Memory B cell (primary cell): ENCODE measurements at regions not wholly inside any gene's neighbourhood (a gene's known extent, or its start where the extent isn't known, plus 50 kb on each side); places are given as distances from the start of the nearest gene placed in this dataset.
A peak's percentile ranks its signal among the peaks of the same experiment; 100 is the strongest.

Experiments used
- ATAC-seq: fragments of 150-1000 bp; cut with Tn5 transposase; 2 replicates; pipeline ENCODE4 v1.10.0; 2021; ENCODE audit warnings: low read depth, mild to moderate bottlenecking, moderate library complexity
- DNase-seq, 2 donors: peaks; one replicate each; pipeline ENCODE4 v3.0.0; 2022; ENCODE audit warnings: low spot score in 2 of 2
- H3K27ac Mint-ChIP-seq: one replicate; pipeline ENCODE4 v1.8.0; 2022; ENCODE audit warnings: mild to moderate bottlenecking, moderate library complexity, mixed read lengths
- H3K27me3 Mint-ChIP-seq: one replicate; pipeline ENCODE4 v1.8.0; 2022; ENCODE audit warnings: mixed read lengths
- H3K36me3 Mint-ChIP-seq: one replicate; pipeline ENCODE4 v1.8.0; 2022; ENCODE audit warnings: mild to moderate bottlenecking, mixed read lengths
- H3K4me1 Mint-ChIP-seq: one replicate; pipeline ENCODE4 v1.8.0; 2022; ENCODE audit warnings: mixed read lengths
- H3K4me3 Mint-ChIP-seq: one replicate; pipeline ENCODE4 v1.8.0; 2022; ENCODE audit warnings: mild to moderate bottlenecking, moderate library complexity, mixed read lengths
- H3K9me3 Mint-ChIP-seq: one replicate; pipeline ENCODE4 v1.8.0; 2022; ENCODE audit warnings: mixed read lengths

- Mint-ChIP-seq H3K4me1 (peaks cover 17% of the 10 kb centered on the region), H3K27ac (peak overlapping the region; percentile 88), H3K36me3 (no peaks in the 10 kb centered on the region), H3K27me3 (no peaks in the 10 kb centered on the region), H3K9me3 (peaks cover 2% of the 10 kb centered on the region), H3K4me3 (peak overlapping the region; percentile 12)
- DNase-seq (peak; percentile 44 to 74), ATAC-seq (peak; percentile 96)
Measured at GRCh38 chr1:193479187-193479586, 292.8 kb upstream of the B3GALT2 start.

GRCh38 chr1:193476748-193477147 lies 290.3 kb upstream of the B3GALT2 start:
- Mint-ChIP-seq H3K9me3 (peaks cover 5% of the 10 kb centered on the region), H3K4me1 (peaks cover 23% of the 10 kb centered on the region), H3K36me3 (no peaks in the 10 kb centered on the region)

GRCh38 chr1:193473932-193474331 lies 287.5 kb upstream of the B3GALT2 start:
- Mint-ChIP-seq H3K4me3 (no peak overlapping the region), H3K4me1 (peaks cover 13% of the 10 kb centered on the region), H3K9me3 (peaks cover 5% of the 10 kb centered on the region), H3K36me3 (no peaks in the 10 kb centered on the region), H3K27ac (no peak overlapping the region), H3K27me3 (no peaks in the 10 kb centered on the region)
- no peak for DNase-seq
- ATAC-seq = no peak

More at GRCh38 chr1:193476748-193477147, 290.3 kb upstream of the B3GALT2 start:
- DNase-seq (no peak), ATAC-seq (no peak)
- Mint-ChIP-seq H3K27me3 (no peaks in the 10 kb centered on the region), H3K4me3 (no peak overlapping the region), H3K27ac (no peak overlapping the region)

GRCh38 chr1:193472838-193473398 lies 286.5 kb upstream of the B3GALT2 start:
- Mint-ChIP-seq H3K4me3 (no peak overlapping the region), H3K36me3 (no peaks in the 10 kb centered on the region), H3K27me3 (no peaks in the 10 kb centered on the region), H3K4me1 (peaks cover 12% of the 10 kb centered on the region), H3K9me3 (peaks cover 5% of the 10 kb centered on the region), H3K27ac (no peak overlapping the region)
- DNase-seq (no peak), ATAC-seq (no peak)

GRCh38 chr1:193472430-193472829 lies 286.0 kb upstream of the B3GALT2 start:
- ATAC-seq (no peak), DNase-seq (no peak)
- Mint-ChIP-seq H3K4me3 (no peak overlapping the region), H3K27ac (no peak overlapping the region), H3K4me1 (peaks cover 12% of the 10 kb centered on the region), H3K36me3 (no peaks in the 10 kb centered on the region), H3K27me3 (no peaks in the 10 kb centered on the region), H3K9me3 (peaks cover 5% of the 10 kb centered on the region)

- H3K9me3 Mint-ChIP-seq = peaks cover 5% of the 10 kb centered on the region
- H3K4me3 Mint-ChIP-seq = no peak overlapping the region
- H3K27me3 Mint-ChIP-seq = no peaks in the 10 kb centered on the region
- ATAC-seq = no peak
- DNase-seq = no peak
- H3K27ac Mint-ChIP-seq = no peak overlapping the region
- H3K4me1 Mint-ChIP-seq = peaks cover 12% of the 10 kb centered on the region
- no peaks in the 10 kb centered on the region for H3K36me3 Mint-ChIP-seq
Measured at GRCh38 chr1:193471981-193472380, 285.6 kb upstream of the B3GALT2 start.

GRCh38 chr1:193463326-193463932 lies 277.0 kb upstream of the B3GALT2 start:
- Mint-ChIP-seq H3K9me3 (peaks cover 1% of the 10 kb centered on the region), H3K36me3 (no peaks in the 10 kb centered on the region)
- DNase-seq = no peak

GRCh38 chr1:193462629-193463320 lies 276.4 kb upstream of the B3GALT2 start:
- DNase-seq (no peak), ATAC-seq (peak; percentile 89)
- Mint-ChIP-seq H3K9me3 (peaks cover 1% of the 10 kb centered on the region), H3K4me3 (peak overlapping the region; percentile 52), H3K36me3 (no peaks in the 10 kb centered on the region), H3K4me1 (peaks cover 5% of the 10 kb centered on the region), H3K27ac (no peak overlapping the region), H3K27me3 (peaks cover 6% of the 10 kb centered on the region)

More at GRCh38 chr1:193463326-193463932, 277.0 kb upstream of the B3GALT2 start:
- Mint-ChIP-seq H3K27me3 (peaks cover 6% of the 10 kb centered on the region), H3K4me1 (peaks cover 5% of the 10 kb centered on the region), H3K27ac (no peak overlapping the region), H3K4me3 (no peak overlapping the region)
- ATAC-seq = no peak

GRCh38 chr1:193458628-193459027 lies 272.2 kb upstream of the B3GALT2 start:
- DNase-seq (no peak), ATAC-seq (no peak)
- Mint-ChIP-seq H3K27ac (no peak overlapping the region), H3K4me1 (peaks cover 5% of the 10 kb centered on the region), H3K4me3 (no peak overlapping the region), H3K9me3 (peaks cover 1% of the 10 kb centered on the region), H3K36me3 (no peaks in the 10 kb centered on the region), H3K27me3 (peaks cover 6% of the 10 kb centered on the region)

GRCh38 chr1:193457676-193458075 lies 271.3 kb upstream of the B3GALT2 start:
- H3K9me3 Mint-ChIP-seq = peaks cover 1% of the 10 kb centered on the region
- ATAC-seq (no peak), DNase-seq (no peak)
- peaks cover 6% of the 10 kb centered on the region for H3K27me3 Mint-ChIP-seq
- H3K4me1 Mint-ChIP-seq = peaks cover 5% of the 10 kb centered on the region
- no peaks in the 10 kb centered on the region for H3K36me3 Mint-ChIP-seq
- H3K27ac Mint-ChIP-seq = no peak overlapping the region
- no peak overlapping the region for H3K4me3 Mint-ChIP-seq

- no peaks in the 10 kb centered on the region for H3K36me3 Mint-ChIP-seq
- H3K27ac Mint-ChIP-seq = no peak overlapping the region
- ATAC-seq (no peak), DNase-seq (no peak)
- H3K27me3 Mint-ChIP-seq = peaks cover 6% of the 10 kb centered on the region
- H3K9me3 Mint-ChIP-seq = peaks cover 1% of the 10 kb centered on the region
- H3K4me3 Mint-ChIP-seq = no peak overlapping the region
- H3K4me1 Mint-ChIP-seq = peaks cover 5% of the 10 kb centered on the region
Measured at GRCh38 chr1:193456811-193457280, 270.4 kb upstream of the B3GALT2 start.

GRCh38 chr1:193451606-193452005 lies 265.2 kb upstream of the B3GALT2 start:
- H3K36me3 Mint-ChIP-seq = no peaks in the 10 kb centered on the region
- no peak overlapping the region for H3K27ac Mint-ChIP-seq
- DNase-seq (no peak), ATAC-seq (no peak)
- no peaks in the 10 kb centered on the region for H3K27me3 Mint-ChIP-seq
- H3K4me3 Mint-ChIP-seq = no peak overlapping the region
- H3K4me1 Mint-ChIP-seq = peaks cover 8% of the 10 kb centered on the region
- H3K9me3 Mint-ChIP-seq = no peaks in the 10 kb centered on the region

- DNase-seq (no peak), ATAC-seq (no peak)
- no peak overlapping the region for H3K4me3 Mint-ChIP-seq
- H3K36me3 Mint-ChIP-seq = no peaks in the 10 kb centered on the region
- H3K27me3 Mint-ChIP-seq = no peaks in the 10 kb centered on the region
- H3K9me3 Mint-ChIP-seq = no peaks in the 10 kb centered on the region
- H3K27ac Mint-ChIP-seq = no peak overlapping the region
- H3K4me1 Mint-ChIP-seq = peaks cover 8% of the 10 kb centered on the region
Measured at GRCh38 chr1:193451001-193451400, 264.6 kb upstream of the B3GALT2 start.

- Mint-ChIP-seq H3K27ac (peak overlapping the region; percentile 60), H3K36me3 (no peaks in the 10 kb centered on the region), H3K9me3 (no peaks in the 10 kb centered on the region), H3K4me3 (no peak overlapping the region), H3K27me3 (no peaks in the 10 kb centered on the region), H3K4me1 (peaks cover 8% of the 10 kb centered on the region)
- ATAC-seq (peak; percentile 85), DNase-seq (peak; percentile 7 to 12)
Measured at GRCh38 chr1:193448682-193449461, 262.5 kb upstream of the B3GALT2 start.
